Left renal pelvis (tissue), 4 donors: ENCODE measurements at regions not wholly inside any gene's neighbourhood (a gene's known extent, or its start where the extent isn't known, plus 50 kb on each side); places are given as distances from the start of the nearest gene placed in this dataset.
"Not testable (repeated sequence)": the region's sequence is repeated elsewhere in the genome, so short reads cannot be mapped to it uniquely, and the experiment has no call there.

Source experiments
- DNase-seq, 4 donors: peaks; one replicate each; pipeline ENCODE4 v3.0.0-alpha.2; 2013; ENCODE audit warnings: low read depth in 4 of 4, low spot score in 3 of 4

GRCh38 chr4:189615217-189615663, 325.4 kb upstream of the FRG1 start:
- no peak for DNase-seq

DNA sequence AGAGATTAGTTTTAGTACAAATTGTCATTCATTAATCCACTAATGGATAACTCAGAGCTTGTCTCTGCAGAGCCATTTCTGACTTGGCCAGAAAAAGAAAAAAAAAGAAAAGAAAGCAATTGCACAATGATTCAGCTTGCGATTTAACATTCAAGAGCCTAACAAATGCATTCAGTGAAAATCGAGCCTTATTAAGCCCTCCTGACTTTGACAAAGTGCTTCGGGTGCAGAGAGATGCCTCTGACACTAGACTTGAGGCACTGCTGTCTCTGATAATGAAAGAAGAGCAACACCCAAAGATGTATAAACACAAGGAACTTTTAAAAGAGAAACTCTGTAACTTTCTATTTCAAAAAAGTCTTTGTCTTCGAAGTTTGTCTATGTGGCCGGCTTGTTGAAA, 322.9 kb upstream of the FRG1 start:
- DNase-seq, result not testable (repeated sequence)

DNA sequence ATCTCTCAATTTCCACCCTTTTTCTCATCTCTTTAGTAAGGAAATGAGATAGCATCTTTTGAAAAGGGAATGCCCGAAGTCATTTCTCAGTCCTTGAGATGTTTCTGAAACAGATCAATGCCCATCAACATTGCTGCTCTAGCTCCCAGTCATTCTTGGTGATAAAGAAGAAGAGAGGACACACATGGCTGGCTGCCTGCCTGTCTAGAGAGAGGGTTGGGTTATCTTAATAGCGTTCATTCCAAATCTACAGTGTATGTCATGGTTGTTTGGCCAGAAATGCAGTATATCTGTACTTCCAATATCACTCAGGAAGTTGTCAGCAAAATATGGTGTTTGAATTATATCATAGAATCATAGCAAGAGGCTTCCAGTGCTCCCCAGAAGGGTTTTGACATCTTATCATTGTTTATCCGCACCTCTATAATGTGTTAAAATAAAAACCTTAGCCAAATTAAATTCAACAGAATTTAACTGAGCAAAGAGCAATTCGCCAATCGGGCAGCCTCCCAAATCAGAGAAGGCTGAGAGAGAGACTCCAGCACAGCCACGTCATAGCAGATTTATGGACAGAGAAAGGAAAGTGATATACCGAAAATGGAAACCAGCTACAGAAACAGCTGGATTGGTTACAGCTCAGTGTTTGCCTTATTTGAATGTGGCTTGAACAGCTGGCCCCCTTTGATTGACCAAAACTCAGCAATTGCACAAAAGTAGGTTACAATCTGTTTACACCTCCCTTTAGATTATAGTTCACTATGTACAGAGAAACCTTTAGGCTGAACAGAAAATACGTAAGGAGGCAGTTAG, 321.0 kb upstream of the FRG1 start:
- DNase-seq, result not testable (repeated sequence)

DNA sequence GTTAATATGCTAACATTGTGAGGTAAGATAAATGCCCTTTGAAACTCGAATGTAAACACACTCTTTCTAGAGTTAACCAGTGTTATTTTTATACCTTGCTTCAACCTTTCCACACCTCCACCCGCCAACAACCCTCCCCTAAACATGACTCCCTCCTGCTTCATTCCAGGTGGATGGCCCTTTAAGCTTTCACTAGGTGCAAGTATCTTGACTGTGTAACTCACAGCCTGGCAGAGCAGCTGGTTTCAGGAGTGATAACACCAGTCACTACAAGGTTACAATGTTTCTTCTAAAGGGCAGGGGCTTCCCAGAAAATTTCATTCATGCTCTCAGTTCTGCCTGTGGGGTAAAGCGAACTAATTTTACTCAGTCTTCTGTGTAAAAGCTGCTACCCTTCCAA, 318.1 kb upstream of the FRG1 start:
- DNase-seq, result not testable (repeated sequence)

DNA sequence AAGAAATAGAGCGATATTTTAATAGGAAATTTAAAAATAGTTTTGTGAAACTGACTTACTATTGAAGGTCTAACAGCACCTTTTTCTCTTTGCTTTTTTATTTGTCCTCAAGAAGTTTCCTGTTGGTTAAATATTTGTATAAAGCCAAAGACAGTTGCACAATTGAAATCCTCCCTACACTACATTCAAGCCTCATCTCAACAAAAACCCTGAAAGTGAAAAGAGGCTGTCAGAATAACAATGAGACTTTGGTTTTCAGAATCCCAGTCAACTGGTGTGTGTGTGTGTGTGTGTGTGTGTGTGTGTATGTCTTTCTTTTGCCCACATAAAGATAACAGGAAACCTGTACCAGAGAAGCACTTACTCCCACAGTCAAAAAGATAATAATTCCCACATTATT, 313.6 kb upstream of the FRG1 start:
- DNase-seq, result not testable (repeated sequence)

GRCh38 chr4:189629733-189630132, 310.9 kb upstream of the FRG1 start:
- DNase-seq, result not testable (repeated sequence)

- DNase-seq, result not testable (repeated sequence)
These were observed 309.6 kb upstream of the FRG1 start for GRCh38 chr4:189630913-189631567.

DNA sequence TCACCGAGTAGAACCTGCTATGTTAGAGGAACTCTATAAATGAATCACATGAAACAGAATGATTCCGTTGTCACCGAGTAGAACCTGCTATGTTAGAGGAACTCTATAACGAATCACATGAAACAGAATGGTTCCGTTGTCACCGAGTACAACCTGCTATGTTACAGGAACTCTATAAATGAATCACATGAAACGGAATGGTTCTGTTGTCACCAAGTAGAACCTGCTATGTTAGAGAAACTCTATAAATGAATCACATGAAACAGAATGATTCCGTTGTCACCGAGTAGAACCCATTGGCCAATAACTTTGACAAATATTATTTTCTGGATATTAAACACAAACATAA, 309.1 kb upstream of the FRG1 start:
- DNase-seq, result not testable (repeated sequence)

- not testable (repeated sequence) for DNase-seq
These were observed 290.2 kb upstream of the FRG1 start for GRCh38 chr4:189650436-189650835.

DNA sequence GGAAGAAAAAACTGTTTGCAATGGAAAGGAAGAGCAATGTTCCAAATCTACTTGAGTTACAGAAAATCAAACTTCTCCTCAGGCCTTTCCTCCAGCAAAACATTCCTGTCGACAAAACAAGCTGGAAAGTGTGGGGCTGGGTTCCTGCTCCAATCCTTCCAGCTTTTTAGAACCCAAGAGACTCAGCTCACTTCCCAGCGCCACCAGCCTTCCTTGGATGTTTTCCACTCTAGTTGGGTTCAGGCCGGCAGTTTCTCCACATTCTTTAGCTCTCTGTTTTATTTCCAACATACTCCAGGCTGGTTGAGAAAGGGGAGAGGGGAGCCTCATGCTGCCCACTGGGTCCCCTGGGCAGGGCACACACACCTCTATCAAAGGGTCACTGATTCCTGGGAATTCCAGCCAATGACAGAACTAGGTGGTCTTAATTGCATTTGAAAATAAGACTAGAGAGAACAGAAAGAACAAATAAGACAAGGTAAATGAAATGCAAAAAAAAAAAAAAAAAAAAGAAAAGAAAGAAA, 287.5 kb upstream of the FRG1 start:
- not testable (repeated sequence) for DNase-seq

GRCh38 chr4:189653983-189654382, 286.7 kb upstream of the FRG1 start:
- not testable (repeated sequence) for DNase-seq

- not testable (repeated sequence) for DNase-seq
These were observed 286.3 kb upstream of the FRG1 start for GRCh38 chr4:189654396-189654795.

GRCh38 chr4:189655817-189656216, 284.9 kb upstream of the FRG1 start:
- not testable (repeated sequence) for DNase-seq

DNA sequence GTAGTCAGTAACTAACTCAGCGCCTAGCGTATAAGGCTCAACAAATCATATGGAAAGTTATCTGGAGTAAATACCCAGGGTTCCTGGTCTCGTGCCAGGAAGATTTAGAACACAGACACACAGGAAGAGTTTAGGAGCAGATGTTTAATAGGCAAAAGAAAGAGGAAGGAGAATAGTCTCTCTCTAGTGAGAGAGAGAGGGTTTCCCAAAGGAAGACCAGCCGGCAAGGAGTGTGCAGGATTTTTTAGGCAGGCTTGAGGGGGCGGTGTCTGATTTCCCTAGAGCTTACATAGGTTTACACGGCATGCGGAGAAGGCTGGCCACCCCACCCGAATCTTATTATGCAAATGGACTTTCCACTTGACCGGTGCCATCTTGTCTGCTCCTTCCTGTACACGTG, 284.0 kb upstream of the FRG1 start:
- DNase-seq, result no peak

DNA sequence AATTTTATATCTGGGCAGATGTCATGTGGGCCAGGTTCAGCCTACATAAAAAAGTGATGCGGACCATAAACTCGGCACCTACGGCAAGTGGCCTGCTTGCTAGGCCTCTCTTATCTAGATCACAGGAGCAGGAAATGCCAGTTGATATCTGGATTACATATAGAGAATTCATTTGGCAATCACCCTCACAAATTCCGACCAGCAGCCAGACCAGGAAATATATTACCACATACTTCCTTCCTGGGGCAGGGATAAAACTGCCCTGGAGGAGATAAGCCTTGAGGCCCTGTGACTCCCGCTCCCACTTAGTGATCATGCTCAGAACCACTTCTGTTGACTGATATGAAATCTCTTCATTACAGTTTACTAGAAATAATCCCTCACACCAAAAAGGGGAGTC, 282.4 kb upstream of the FRG1 start:
- not testable (repeated sequence) for DNase-seq

DNA sequence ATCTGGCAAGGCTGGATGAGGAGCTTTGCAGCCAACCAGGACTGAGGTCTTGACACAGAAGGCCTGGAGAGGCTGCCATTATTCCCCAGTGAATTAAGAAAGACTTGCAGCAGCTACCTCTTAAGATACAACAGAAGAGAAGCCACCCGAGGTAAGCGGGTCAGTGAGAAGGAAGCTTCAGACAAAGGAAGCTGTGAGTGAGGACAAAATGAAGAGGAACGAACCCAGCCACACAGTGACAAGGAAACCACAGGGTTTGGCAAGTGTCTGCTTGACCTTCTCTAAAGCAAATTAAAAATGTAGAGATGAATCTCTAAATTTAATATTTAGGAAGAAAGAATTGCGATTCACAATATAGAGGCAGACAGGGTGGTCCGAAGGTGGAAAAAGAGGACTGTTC, 281.8 kb upstream of the FRG1 start:
- not testable (repeated sequence) for DNase-seq

- no peak for DNase-seq
These were observed 281.4 kb upstream of the FRG1 start for GRCh38 chr4:189659287-189659686.

DNA sequence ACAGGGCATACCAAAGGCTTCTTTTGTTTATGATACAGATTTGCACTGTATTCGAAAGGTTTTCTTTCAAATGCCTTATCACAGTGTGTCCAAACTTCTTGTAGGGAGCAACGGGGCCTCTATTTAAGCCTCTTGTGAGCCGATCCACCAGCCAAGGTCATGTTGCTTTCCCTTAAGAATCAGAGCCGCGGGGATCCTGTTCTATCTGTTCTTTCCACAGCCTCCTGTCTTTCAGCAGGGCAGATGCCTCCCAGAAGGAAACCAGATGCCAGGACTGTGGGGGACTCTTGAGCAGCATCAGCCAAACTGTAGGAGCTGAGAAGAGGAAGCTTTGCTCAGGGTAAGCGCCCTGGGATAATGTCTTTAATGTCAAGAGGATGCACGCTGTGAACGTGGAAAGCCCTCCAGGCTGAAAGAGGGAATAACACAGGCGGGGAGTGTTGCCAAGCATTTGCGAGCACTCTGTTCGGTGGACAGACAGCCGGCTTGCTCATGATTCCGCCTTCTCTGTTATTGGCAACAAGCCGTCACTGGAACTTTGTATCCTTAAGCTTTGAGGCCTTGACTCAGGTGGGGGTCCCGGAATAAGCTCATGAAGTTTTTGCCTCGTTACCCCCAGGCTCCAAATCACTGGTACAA, 279.8 kb upstream of the FRG1 start:
- no peak for DNase-seq

DNA sequence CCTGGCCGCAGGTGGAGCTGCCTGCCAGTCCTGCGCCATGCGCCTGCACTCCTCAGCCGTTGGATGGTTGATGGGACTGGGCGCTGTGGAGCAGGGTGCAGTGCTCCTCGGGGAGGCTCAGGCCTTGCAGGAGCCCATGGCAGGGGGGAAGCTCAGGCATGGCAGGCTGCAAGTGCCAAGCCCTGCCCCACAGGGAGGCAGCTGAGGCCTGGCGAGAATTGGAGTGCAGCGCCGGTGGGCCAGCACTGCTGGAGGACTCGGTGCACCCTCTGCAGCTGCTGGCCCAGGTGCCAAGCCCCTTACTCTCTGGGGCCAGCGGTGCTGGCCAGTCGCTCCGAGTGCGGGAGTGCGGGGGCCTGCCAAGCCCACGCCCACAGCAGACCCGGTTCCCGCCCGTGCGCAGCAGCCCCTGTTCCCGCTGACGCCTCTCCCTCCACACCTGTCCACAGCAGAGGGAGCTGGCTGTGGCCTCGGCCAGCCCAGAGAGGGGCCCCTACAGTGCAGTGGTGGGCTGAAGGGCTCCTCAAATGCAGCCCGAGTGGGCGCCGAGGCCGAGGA, 275.9 kb upstream of the FRG1 start:
- no peak for DNase-seq

- not testable (repeated sequence) for DNase-seq
These were observed 274.9 kb upstream of the FRG1 start for GRCh38 chr4:189665712-189666305.

DNA sequence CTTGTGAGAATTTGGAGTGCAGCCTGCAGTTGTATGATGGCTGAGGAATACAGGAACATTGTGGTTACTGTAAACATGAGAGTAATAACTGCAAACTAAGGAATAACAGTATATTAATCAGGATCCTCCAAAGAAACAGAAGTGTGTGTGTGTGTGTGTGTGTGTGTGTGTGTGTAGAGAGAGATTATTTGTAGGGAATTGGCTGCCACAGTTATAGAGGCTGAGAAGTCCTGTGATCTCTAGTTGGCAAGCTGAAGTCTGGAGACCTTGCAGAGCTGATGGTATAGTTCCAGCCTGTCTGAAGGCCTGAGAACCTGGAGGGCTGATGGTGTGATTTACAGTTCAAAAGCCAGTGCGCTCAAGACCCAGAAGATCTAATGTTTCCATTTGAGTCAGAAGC, 273.3 kb upstream of the FRG1 start:
- DNase-seq, result not testable (repeated sequence)
